Esophagus muscularis mucosa (tissue), 3 donors: ENCODE measurements at regions not wholly inside any gene's neighbourhood (a gene's known extent, or its start where the extent isn't known, plus 50 kb on each side); places are given as distances from the start of the nearest gene placed in this dataset.

ENCODE experiments used
- POLR2A ChIP-seq: fragments of 450-650 bp; IDR thresholded peaks from one replicate; pipeline ENCODE4 v1.6.1; 2017; ENCODE audit warnings: antibody characterized with exemption, moderate library complexity, mild to moderate bottlenecking, low read depth
- POLR2AphosphoS5 ChIP-seq, 2 donors: sonication (generic); formaldehyde crosslinking; IDR thresholded peaks; one replicate each; pipeline ENCODE4 v1.6.1; 2017; ENCODE audit warnings: antibody characterized with exemption in 2 of 2
- TF ChIP-seq, protein P1 (sequence below), 3 experiments: fragments of 200-600 bp in 2 of 3; fragments of 450-650 bp in 1 of 3; sonication (generic) in 2 of 3; IDR thresholded peaks; one replicate each; pipeline ENCODE4 v1.5.1; 2017 to 2019; ENCODE audit warnings: antibody characterized with exemption in 3 of 3, mild to moderate bottlenecking in 2 of 3, moderate library complexity in 1 of 3

DNA sequence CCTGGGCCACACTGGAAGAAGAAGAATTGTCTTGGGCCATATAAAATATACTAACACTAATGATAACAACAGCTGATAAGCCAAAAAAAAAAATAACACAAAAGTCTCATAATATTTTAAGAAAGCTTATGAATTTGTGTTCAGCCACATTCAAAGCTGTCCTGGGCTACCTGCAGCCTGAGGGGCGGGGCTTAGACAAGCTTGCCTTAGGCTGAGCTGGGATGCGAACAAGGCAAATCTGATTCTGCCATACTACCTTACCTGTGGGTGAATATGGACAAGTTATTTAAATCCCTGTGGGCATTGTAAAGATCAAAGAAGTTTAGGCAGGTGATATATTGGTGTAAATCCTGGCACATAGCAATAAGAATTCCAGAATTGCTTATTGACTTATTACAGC is 212.3 kb upstream of the ATP10B start:
- TF ChIP-seq POLR2AphosphoS5 (IDR thresholded peaks at IDR 0.05) (no peak), POLR2A (no peak)
- TF ChIP-seq, protein P1, sequence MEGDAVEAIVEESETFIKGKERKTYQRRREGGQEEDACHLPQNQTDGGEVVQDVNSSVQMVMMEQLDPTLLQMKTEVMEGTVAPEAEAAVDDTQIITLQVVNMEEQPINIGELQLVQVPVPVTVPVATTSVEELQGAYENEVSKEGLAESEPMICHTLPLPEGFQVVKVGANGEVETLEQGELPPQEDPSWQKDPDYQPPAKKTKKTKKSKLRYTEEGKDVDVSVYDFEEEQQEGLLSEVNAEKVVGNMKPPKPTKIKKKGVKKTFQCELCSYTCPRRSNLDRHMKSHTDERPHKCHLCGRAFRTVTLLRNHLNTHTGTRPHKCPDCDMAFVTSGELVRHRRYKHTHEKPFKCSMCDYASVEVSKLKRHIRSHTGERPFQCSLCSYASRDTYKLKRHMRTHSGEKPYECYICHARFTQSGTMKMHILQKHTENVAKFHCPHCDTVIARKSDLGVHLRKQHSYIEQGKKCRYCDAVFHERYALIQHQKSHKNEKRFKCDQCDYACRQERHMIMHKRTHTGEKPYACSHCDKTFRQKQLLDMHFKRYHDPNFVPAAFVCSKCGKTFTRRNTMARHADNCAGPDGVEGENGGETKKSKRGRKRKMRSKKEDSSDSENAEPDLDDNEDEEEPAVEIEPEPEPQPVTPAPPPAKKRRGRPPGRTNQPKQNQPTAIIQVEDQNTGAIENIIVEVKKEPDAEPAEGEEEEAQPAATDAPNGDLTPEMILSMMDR (IDR thresholded peaks at IDR 0.05) = no peak
